T-cell (primary cell): ENCODE measurements at regions not wholly inside any gene's neighbourhood (a gene's known extent, or its start where the extent isn't known, plus 50 kb on each side); places are given as distances from the start of the nearest gene placed in this dataset.

Experiments used
- ATAC-seq, 4 experiments: fragments of 200-7000 bp in 3 of 4; fragments of 150-1000 bp in 1 of 4; cut with Tn5 transposase; replicated peaks in 1 of 4; 1 replicate in 3 of 4; 2 replicates in 1 of 4; pipeline ENCODE4 v1.10.0; 2021; ENCODE audit warnings: moderate library complexity in 3 of 4, mild to moderate bottlenecking in 2 of 4, moderate number of reproducible peaks in 1 of 4
- CTCF ChIA-PET, 2 donors: fragments of 300-600 bp; sonication (Branson Sonifier 250); formaldehyde crosslinking; loops; one replicate each; lab custom pipeline; 2022; ENCODE audit warnings: antibody characterized with exemption in 2 of 2; lab: Charles Lee
- POLR2A ChIA-PET, 2 donors: fragments of 300-600 bp; sonication (Branson Sonifier 250); formaldehyde crosslinking; loops; one replicate each; lab custom pipeline; 2022; ENCODE audit warnings: antibody characterized with exemption in 2 of 2; lab: Charles Lee
- DNase-seq, 35 experiments: peaks; one replicate each; pipeline versions ENCODE4 v3.0.0 to v3.0.0-alpha.2; 2013 to 2023
- H3K27ac ChIP-seq: one replicate; pipeline ENCODE4 v1.5.1; 2013; ENCODE audit warnings: low read length
- H3K27me3 ChIP-seq, 2 experiments: replicated peaks in 1 of 2; 1 replicate in 1 of 2; 2 replicates in 1 of 2; pipeline versions ENCODE4 v1.6.1 to v1.7.0; 2013; ENCODE audit warnings: low read length in 1 of 2, mixed read lengths in 1 of 2; ENCODE audit not compliant: control insufficient read depth in 2 of 2, insufficient read depth in 2 of 2; ENCODE audit errors: extremely low read depth in 1 of 2
- H3K36me3 ChIP-seq, 2 donors: 1 replicate in 1 of 2; 2 replicates in 1 of 2; pipeline versions ENCODE4 v1.6.1 to v1.7.0; 2013; ENCODE audit warnings: low read length in 1 of 2; ENCODE audit not compliant: control insufficient read depth in 2 of 2, insufficient read depth in 1 of 2; ENCODE audit errors: extremely low read depth in 1 of 2
- H3K4me1 ChIP-seq, 2 experiments: 1 replicate in 1 of 2; 2 replicates in 1 of 2; pipeline versions ENCODE4 v1.6.1 to v1.7.0; 2013; ENCODE audit warnings: low read length in 2 of 2, mixed read lengths in 1 of 2; ENCODE audit not compliant: insufficient read depth in 2 of 2, control insufficient read depth in 1 of 2; ENCODE audit errors: extremely low read depth in 1 of 2
- H3K4me3 ChIP-seq, 2 donors: 1 replicate in 1 of 2; 2 replicates in 1 of 2; pipeline versions ENCODE4 v1.5.1 to v1.7.0; 2013; ENCODE audit warnings: mild to moderate bottlenecking in 2 of 2, low read length in 1 of 2, moderate library complexity in 1 of 2; ENCODE audit not compliant: control insufficient read depth in 1 of 2; ENCODE audit errors: extremely low read depth in 1 of 2
- H3K9me3 ChIP-seq: 2 replicates; pipeline ENCODE4 v1.7.0; 2013
- H3K27ac Mint-ChIP-seq, 2 donors: one replicate each; pipeline ENCODE4 v1.8.0; 2020 to 2021; ENCODE audit warnings: mild to moderate bottlenecking in 2 of 2, mixed read lengths in 2 of 2
- H3K27me3 Mint-ChIP-seq, 2 donors: one replicate each; pipeline ENCODE4 v1.8.0; 2021 to 2022; ENCODE audit warnings: mixed read lengths in 2 of 2
- H3K36me3 Mint-ChIP-seq: one replicate; pipeline ENCODE4 v1.8.0; 2021; ENCODE audit warnings: mixed read lengths
- H3K4me1 Mint-ChIP-seq, 3 donors: one replicate each; pipeline ENCODE4 v1.8.0; 2020 to 2022; ENCODE audit warnings: mixed read lengths in 3 of 3, mild to moderate bottlenecking in 1 of 3
- H3K4me3 Mint-ChIP-seq, 3 donors: one replicate each; pipeline ENCODE4 v1.8.0; 2020 to 2022; ENCODE audit warnings: mild to moderate bottlenecking in 3 of 3, mixed read lengths in 3 of 3, moderate library complexity in 3 of 3
- H3K9me3 Mint-ChIP-seq, 3 donors: one replicate each; pipeline ENCODE4 v1.8.0; 2020 to 2022; ENCODE audit warnings: mixed read lengths in 3 of 3
- WGBS: methylation state at CpG from one replicate; pipeline ENCODE4 v1.1.5; 2013; ENCODE audit warnings: missing lambda C conversion rate; ENCODE audit not compliant: insufficient coverage; 5-methylcytosine and 5-hydroxymethylcytosine counted together

DNA sequence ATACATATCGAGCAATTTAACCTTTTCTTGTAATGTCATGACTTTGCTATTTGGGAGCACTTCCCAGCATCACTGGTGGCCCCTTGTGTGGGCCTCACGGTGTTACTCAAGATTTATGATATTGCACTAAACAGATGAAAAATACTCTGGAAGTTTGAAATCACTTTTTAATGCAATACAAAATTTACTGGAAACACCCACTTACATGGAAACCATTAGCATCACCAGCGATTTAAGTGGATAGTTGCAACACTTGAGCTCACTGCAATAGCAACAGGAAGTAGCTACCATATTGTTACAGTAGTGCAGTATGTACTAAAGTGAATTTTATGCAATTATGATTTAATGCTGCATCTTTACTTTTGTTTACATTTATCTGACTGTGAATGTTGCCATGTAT lies 184.4 kb downstream of the MDFIC start:
- H3K27me3 Mint-ChIP-seq, result no peaks in the 10 kb centered on the region
- H3K4me1 Mint-ChIP-seq, result no peaks in the 10 kb centered on the region
- H3K4me1 ChIP-seq, result no peaks in the 10 kb centered on the region
- H3K9me3 ChIP-seq, result no peaks in the 10 kb centered on the region
- H3K36me3 ChIP-seq, result no peaks in the 10 kb centered on the region
- peaks cover 4% of the 10 kb centered on the region for H3K36me3 Mint-ChIP-seq
- DNase-seq (no peak), ATAC-seq (no peak)
- H3K9me3 Mint-ChIP-seq, result no peaks in the 10 kb centered on the region
- no peaks in the 10 kb centered on the region for H3K27me3 ChIP-seq
- POLR2A ChIA-PET, result no interaction called here
- H3K4me3 Mint-ChIP-seq, result no peak overlapping the region
- H3K27ac Mint-ChIP-seq, result no peak overlapping the region
- H3K4me3 ChIP-seq, result no peak overlapping the region
- 86% methylated on average over 1 of the region's 3 CpGs for WGBS
- CTCF ChIA-PET, result no interaction called here
- no peak overlapping the region for H3K27ac ChIP-seq

DNA sequence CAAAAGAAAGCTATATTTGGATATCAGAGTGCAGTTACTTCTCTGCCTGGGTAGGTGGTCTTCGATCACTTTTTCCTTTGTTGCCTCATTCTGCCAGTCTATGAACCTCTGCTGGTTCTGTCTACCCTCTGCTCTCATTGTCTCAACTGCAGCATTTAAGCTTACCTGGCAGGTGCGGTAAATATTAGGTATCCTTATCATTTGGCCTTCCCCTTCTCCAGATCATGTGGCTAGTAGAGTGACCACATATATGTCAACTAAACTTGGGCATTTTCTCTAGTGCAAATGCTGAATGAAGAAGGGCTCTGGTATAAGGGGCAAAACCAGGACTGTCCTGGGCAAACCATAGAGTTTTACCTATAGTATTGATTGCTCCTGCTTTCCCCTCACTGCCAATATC lies 180.8 kb downstream of the MDFIC start:
- Mint-ChIP-seq H3K27me3 (no peaks in the 10 kb centered on the region), H3K4me1 (no peaks in the 10 kb centered on the region), H3K4me3 (no peak overlapping the region), H3K36me3 (peaks cover 4% of the 10 kb centered on the region), H3K9me3 (no peaks in the 10 kb centered on the region), H3K27ac (no peak overlapping the region)
- Histone ChIP-seq H3K36me3 (no peaks in the 10 kb centered on the region), H3K27ac (no peak overlapping the region), H3K27me3 (no peaks in the 10 kb centered on the region), H3K4me3 (no peak overlapping the region), H3K4me1 (no peaks in the 10 kb centered on the region), H3K9me3 (no peaks in the 10 kb centered on the region)
- ChIA-PET CTCF (no interaction called here), POLR2A (no interaction called here)
- no peak for DNase-seq
- ATAC-seq, result no peak
- WGBS, result 80% methylated on average over 1 of the region's 2 CpGs

DNA sequence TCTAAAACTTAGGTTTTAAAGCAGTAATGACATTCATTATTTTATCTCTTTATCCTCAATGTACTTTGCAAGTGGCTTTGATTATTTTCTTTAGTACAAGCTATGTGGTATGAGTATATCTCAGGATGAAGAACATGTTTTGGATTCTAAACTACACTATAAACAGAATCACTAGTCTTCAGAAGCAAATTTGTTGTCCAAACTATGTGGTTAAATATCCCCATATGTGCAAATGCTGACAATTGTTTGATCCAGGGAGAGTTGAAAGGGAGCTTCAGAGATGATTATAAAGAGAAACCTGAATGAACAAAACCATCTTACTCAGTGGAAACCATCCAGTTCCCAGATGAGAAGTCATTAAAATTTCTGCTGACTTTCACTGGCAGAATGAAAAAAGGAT lies 179.3 kb downstream of the MDFIC start:
- Histone ChIP-seq H3K36me3 (no peaks in the 10 kb centered on the region), H3K9me3 (no peaks in the 10 kb centered on the region), H3K4me1 (no peaks in the 10 kb centered on the region), H3K4me3 (no peak overlapping the region), H3K27ac (no peak overlapping the region), H3K27me3 (no peaks in the 10 kb centered on the region)
- H3K27ac Mint-ChIP-seq, result no peak overlapping the region
- H3K36me3 Mint-ChIP-seq, result no peaks in the 10 kb centered on the region
- H3K27me3 Mint-ChIP-seq, result no peaks in the 10 kb centered on the region
- ATAC-seq (no peak), DNase-seq (no peak)
- POLR2A ChIA-PET, result no interaction called here
- CTCF ChIA-PET, result interaction anchor here in 1 of 2 donors (1.0 kb wide), 1 partner anchor 10 kb away, joined by 3 read pairs; no protein-coding TSS in a partner anchor
- H3K4me3 Mint-ChIP-seq, result no peak overlapping the region
- no peaks in the 10 kb centered on the region for H3K9me3 Mint-ChIP-seq
- peaks cover 6 to 7% (median 7%) of the 10 kb centered on the region in 3 donors for H3K4me1 Mint-ChIP-seq

DNA sequence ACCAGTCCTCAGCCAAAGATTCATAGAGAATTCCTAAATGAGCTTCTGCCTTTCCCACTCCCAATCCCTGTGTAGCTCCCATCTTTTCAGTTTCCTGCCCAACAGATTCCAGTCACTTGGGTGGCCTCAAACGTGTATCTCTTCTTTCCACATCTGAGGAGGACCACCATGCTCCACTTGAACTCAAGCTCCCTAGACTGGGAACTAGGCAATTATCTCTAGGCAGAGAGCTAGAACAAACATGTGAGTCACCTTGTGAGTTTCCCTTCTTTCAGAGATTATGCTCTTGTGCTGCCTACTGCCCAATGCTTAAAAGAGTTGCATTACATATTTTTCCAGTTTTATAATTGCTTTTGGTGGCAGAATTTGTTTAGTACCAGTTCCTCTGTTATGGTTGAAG lies 178.0 kb downstream of the MDFIC start:
- Histone ChIP-seq H3K27me3 (no peaks in the 10 kb centered on the region), H3K36me3 (no peaks in the 10 kb centered on the region), H3K27ac (no peak overlapping the region), H3K4me3 (no peak overlapping the region), H3K9me3 (no peaks in the 10 kb centered on the region), H3K4me1 (no peaks in the 10 kb centered on the region)
- Mint-ChIP-seq H3K27ac (no peak overlapping the region), H3K9me3 (no peaks in the 10 kb centered on the region), H3K36me3 (no peaks in the 10 kb centered on the region), H3K4me3 (no peak overlapping the region), H3K27me3 (no peaks in the 10 kb centered on the region), H3K4me1 (peaks cover 7 to 8% (median 7%) of the 10 kb centered on the region in 3 donors)
- ChIA-PET POLR2A (no interaction called here), CTCF (interaction anchor here in 1 of 2 donors (0.6 to 1.0 kb wide), 2 partner anchors 10 to 222 kb away, joined by 3 to 7 read pairs; no protein-coding TSS in a partner anchor)
- WGBS, result 50% methylated on average over 1 of the region's 1 CpG
- no peak for DNase-seq
- ATAC-seq, result no peak

- H3K27ac Mint-ChIP-seq, result no peak overlapping the region
- ATAC-seq, result no peak
Measured at GRCh38 chr7:115097175-115097671, 175.3 kb downstream of the MDFIC start.

DNA sequence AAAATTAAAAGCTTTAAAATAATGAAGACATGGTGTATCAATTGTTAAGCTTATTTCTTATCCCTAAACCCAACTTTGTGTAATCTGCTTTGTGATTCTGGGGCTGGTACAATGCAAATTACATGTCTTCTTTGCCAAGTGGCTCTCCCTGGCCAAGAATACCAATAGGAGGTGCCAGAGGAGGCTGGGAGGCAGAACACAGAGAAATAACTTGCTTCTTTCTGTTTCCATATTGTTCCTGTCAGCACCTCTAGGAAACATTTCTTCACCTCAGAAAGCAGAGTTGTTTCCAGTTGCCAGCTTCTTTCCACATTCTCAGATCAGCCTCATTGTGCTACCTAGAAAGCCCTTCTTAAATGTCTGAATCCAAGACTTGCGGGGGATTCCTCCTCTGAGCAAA lies 174.4 kb downstream of the MDFIC start:
- Histone ChIP-seq H3K4me3 (no peak overlapping the region), H3K36me3 (no peaks in the 10 kb centered on the region), H3K9me3 (no peaks in the 10 kb centered on the region), H3K4me1 (no peaks in the 10 kb centered on the region), H3K27ac (no peak overlapping the region), H3K27me3 (no peaks in the 10 kb centered on the region)
- Mint-ChIP-seq H3K27me3 (no peaks in the 10 kb centered on the region), H3K36me3 (no peaks in the 10 kb centered on the region), H3K4me1 (peaks cover 7 to 10% (median 8%) of the 10 kb centered on the region in 3 donors), H3K4me3 (no peak overlapping the region), H3K27ac (no peak overlapping the region), H3K9me3 (no peaks in the 10 kb centered on the region)
- ChIA-PET POLR2A (no interaction called here), CTCF (no interaction called here)
- no CpG with 5 or more reads among the region's 1 CpG for WGBS
- DNase-seq (no peak), ATAC-seq (no peak)

More at GRCh38 chr7:115097175-115097671, 175.3 kb downstream of the MDFIC start:
- H3K36me3 Mint-ChIP-seq, result no peaks in the 10 kb centered on the region
- H3K27ac ChIP-seq, result no peak overlapping the region
- WGBS, result no CpG with 5 or more reads among the region's 3 CpGs
- H3K9me3 Mint-ChIP-seq, result no peaks in the 10 kb centered on the region
- no peak overlapping the region for H3K4me3 Mint-ChIP-seq
- H3K27me3 Mint-ChIP-seq, result no peaks in the 10 kb centered on the region
- ChIA-PET CTCF (no interaction called here), POLR2A (no interaction called here)
- DNase-seq, result no peak
- H3K4me1 ChIP-seq, result no peaks in the 10 kb centered on the region
- H3K27me3 ChIP-seq, result no peaks in the 10 kb centered on the region
- no peaks in the 10 kb centered on the region for H3K36me3 ChIP-seq
- H3K4me1 Mint-ChIP-seq, result peaks cover 7 to 10% (median 8%) of the 10 kb centered on the region in 3 donors
- no peak overlapping the region for H3K4me3 ChIP-seq
- H3K9me3 ChIP-seq, result no peaks in the 10 kb centered on the region

DNA sequence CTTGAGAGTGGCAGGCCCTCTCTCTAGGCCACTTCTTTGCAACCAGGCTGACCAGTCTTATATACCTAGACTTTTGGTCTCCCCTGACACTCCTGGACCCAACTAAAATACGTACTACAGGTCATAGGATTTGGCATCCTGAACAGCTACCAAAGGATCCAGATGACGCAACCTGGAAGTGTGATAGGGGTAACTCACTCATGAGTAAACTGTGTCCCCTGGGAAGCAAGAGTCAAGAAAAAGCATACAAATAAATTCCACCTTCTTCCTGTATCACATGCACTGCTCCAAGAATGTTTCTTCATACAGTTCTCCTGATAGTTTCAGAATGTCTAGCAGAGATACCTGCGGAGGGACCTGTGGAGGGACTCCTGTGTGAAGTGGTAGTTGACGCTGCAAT lies 172.3 kb downstream of the MDFIC start:
- ChIA-PET POLR2A (no interaction called here), CTCF (no interaction called here)
- H3K4me1 Mint-ChIP-seq, result peaks cover 7 to 13% (median 12%) of the 10 kb centered on the region in 3 donors
- no peaks in the 10 kb centered on the region for H3K36me3 Mint-ChIP-seq
- H3K27me3 Mint-ChIP-seq, result no peaks in the 10 kb centered on the region
- no peak overlapping the region for H3K4me3 ChIP-seq
- DNase-seq (no peak), ATAC-seq (no peak)
- peak overlapping the region in 1 of 2 donors; percentile 6 for H3K27ac Mint-ChIP-seq
- no peaks in the 10 kb centered on the region for H3K9me3 ChIP-seq
- no peaks in the 10 kb centered on the region for H3K27me3 ChIP-seq
- no peak overlapping the region for H3K4me3 Mint-ChIP-seq
- H3K4me1 ChIP-seq, result no peaks in the 10 kb centered on the region
- H3K9me3 Mint-ChIP-seq, result no peaks in the 10 kb centered on the region
- WGBS, result no CpG with 5 or more reads among the region's 4 CpGs
- H3K36me3 ChIP-seq, result no peaks in the 10 kb centered on the region
- no peak overlapping the region for H3K27ac ChIP-seq
